HFFc6 (cell line): ENCODE measurements at regions not wholly inside any gene's neighbourhood (a gene's known extent, or its start where the extent isn't known, plus 50 kb on each side); places are given as distances from the start of the nearest gene placed in this dataset.

Source experiments
- DNase-seq: peaks from one replicate; pipeline ENCODE4 v3.0.0-alpha.2; 2018
- H3K27ac Mint-ChIP-seq: 2 replicates; pipeline ENCODE4 v1.8.0; 2020; ENCODE audit warnings: mild to moderate bottlenecking, mixed read lengths
- H3K27me3 Mint-ChIP-seq: 2 replicates; pipeline ENCODE4 v1.8.0; 2021; ENCODE audit warnings: mild to moderate bottlenecking, moderate library complexity, mixed read lengths; ENCODE audit not compliant: insufficient read depth
- H3K36me3 Mint-ChIP-seq: 2 replicates; pipeline ENCODE4 v1.8.0; 2021; ENCODE audit warnings: low read depth, mixed read lengths
- H3K4me1 Mint-ChIP-seq: 2 replicates; pipeline ENCODE4 v1.8.0; 2020; ENCODE audit warnings: low read depth, mixed read lengths
- H3K4me3 Mint-ChIP-seq: 2 replicates; pipeline ENCODE4 v1.8.0; 2020; ENCODE audit warnings: mild to moderate bottlenecking, moderate library complexity, mixed read lengths
- H3K9me3 Mint-ChIP-seq: 2 replicates; pipeline ENCODE4 v1.8.0; 2020; ENCODE audit warnings: mild to moderate bottlenecking, mixed read lengths
- TF ChIP-seq, protein P1 (sequence below): fragments of 200-600 bp; sonication (generic); IDR thresholded peaks from 2 replicates; pipeline ENCODE4 v1.5.0; 2021; ENCODE audit warnings: antibody characterized with exemption, mild to moderate bottlenecking

DNA sequence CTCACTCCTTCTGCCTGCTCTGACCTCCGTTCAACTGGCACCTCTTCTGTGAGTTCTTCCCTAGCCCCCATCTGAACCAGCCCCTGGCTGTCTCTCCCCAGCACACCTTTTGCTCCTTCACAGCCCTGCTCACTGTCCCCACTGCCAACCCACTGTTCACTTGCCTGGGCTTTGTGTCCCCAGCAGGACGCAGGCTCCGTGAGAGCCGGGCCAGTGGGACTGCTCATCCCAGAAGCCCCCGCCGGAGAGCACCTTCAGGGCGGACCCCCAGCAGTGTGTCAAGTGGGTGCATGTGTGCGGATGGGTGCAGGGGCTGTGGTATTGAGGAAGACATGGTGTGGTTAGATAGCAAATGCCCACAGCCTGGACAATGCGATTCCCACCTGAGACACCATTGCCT lies 148.4 kb upstream of the RNF32 start:
- Mint-ChIP-seq H3K27ac (no peak overlapping the region), H3K9me3 (peaks cover 37% of the 10 kb centered on the region), H3K4me1 (no peaks in the 10 kb centered on the region), H3K36me3 (no peaks in the 10 kb centered on the region; the same call in 1 of the 2 replicates), H3K4me3 (no peak overlapping the region), H3K27me3 (peaks cover 1% of the 10 kb centered on the region; the same call in 1 of the 2 replicates)
- TF ChIP-seq, protein P1, sequence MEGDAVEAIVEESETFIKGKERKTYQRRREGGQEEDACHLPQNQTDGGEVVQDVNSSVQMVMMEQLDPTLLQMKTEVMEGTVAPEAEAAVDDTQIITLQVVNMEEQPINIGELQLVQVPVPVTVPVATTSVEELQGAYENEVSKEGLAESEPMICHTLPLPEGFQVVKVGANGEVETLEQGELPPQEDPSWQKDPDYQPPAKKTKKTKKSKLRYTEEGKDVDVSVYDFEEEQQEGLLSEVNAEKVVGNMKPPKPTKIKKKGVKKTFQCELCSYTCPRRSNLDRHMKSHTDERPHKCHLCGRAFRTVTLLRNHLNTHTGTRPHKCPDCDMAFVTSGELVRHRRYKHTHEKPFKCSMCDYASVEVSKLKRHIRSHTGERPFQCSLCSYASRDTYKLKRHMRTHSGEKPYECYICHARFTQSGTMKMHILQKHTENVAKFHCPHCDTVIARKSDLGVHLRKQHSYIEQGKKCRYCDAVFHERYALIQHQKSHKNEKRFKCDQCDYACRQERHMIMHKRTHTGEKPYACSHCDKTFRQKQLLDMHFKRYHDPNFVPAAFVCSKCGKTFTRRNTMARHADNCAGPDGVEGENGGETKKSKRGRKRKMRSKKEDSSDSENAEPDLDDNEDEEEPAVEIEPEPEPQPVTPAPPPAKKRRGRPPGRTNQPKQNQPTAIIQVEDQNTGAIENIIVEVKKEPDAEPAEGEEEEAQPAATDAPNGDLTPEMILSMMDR: no peak
- no peak for DNase-seq

DNA sequence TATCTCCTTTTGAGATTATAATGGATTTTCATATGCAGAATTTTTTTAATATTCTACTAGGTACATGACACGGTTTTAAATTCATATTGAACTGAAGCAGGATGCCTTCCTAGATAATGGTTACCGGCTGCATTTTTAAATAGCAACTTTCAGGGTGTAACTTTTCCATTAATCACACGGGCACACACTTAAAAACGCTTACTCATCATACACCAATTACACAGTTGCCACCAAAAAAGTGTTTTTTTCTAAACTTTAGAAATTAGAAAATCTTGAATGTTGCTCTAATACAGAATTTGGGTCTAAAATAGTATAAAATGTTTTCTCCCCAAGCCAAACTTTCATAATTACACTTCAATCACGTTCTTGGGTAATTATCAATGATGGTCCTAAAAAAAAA lies 149.1 kb upstream of the RNF32 start:
- Mint-ChIP-seq H3K4me3 (no peak overlapping the region), H3K27ac (no peak overlapping the region), H3K4me1 (no peaks in the 10 kb centered on the region), H3K9me3 (peaks cover 33% of the 10 kb centered on the region), H3K27me3 (peaks cover 1% of the 10 kb centered on the region; the same call in 1 of the 2 replicates), H3K36me3 (no peaks in the 10 kb centered on the region; the same call in 1 of the 2 replicates)
- DNase-seq: no peak
- TF ChIP-seq, protein P1: no peak

DNA sequence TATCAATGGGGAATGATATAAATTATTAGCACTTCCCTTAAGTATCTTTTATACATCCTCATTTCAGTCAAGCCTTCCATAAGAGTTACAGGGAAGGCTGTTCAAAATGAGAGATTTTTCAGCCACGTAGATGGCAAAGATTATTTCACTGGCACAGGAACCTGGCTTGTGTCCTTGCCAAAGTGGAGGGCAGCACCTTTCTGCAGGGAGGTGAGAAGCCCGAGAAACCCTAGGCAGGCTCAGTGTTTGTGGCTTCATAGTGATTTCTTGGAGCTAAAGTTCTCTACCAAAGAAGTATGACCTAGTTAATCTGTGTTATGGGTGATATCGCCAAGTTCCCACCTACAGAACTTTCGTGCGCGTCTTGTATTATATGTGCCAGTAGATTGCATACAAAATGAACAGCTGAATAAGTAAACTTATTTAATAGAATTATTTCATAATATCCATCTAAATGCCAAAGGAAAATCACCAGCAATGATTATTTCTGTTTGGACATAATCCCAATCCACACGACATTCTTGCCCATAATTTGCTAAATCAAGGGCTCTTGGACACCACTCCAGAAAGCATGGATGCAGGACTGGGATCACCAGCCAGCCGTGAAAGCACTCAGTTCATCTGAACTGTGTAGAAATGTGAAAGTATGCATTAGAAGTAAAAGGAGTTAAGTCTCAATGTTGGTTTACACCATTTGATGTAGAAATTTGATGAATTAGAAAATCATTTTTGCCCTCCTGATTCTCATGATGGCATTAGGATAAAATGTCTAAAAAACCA lies 150.4 kb upstream of the RNF32 start:
- Mint-ChIP-seq H3K36me3 (no peaks in the 10 kb centered on the region; the same call in 1 of the 2 replicates), H3K9me3 (peaks cover 41% of the 10 kb centered on the region), H3K27me3 (peaks cover 1% of the 10 kb centered on the region; the same call in 1 of the 2 replicates), H3K4me1 (no peaks in the 10 kb centered on the region), H3K4me3 (no peak overlapping the region), H3K27ac (no peak overlapping the region)
- TF ChIP-seq, protein P1: no peak
- DNase-seq: no peak

DNA sequence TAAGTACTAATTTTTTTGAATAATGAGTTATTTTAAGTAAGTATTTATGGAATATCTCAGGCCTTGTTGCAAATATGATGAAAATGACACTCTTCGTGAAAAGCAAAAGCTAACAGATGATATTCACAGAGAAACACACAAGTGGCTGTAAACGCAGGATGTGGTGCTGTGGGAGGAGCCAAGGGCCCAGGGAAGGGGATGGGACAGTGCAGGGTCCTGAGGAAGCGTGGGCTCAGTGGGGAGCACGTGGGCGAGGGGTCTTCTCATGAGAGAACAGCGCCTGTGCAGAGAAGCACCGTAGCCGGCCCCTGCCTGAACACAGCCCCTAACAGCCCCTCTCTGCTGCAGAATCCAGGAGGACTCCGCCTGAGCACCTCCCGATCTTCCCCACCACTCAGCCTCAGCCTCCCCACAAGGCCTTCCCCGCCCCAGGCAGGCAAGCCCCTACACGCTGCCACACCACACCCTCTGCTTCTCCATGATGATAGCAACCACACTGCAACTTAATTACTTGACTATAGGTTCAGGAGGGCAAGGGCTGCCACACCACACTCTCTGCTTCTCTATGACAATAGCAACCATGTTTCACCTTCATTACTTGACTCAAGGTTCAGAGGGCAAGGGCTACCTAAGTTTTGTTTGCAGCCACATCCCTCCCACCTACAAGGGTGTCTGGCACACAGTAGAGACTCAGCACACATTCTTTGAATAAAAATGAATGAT lies 152.6 kb upstream of the RNF32 start:
- Mint-ChIP-seq H3K4me3 (no peak overlapping the region), H3K27ac (no peak overlapping the region), H3K36me3 (no peaks in the 10 kb centered on the region; the same call in 1 of the 2 replicates), H3K4me1 (no peaks in the 10 kb centered on the region), H3K27me3 (peaks cover 3% of the 10 kb centered on the region; the same call in 1 of the 2 replicates), H3K9me3 (peaks cover 59% of the 10 kb centered on the region)
- DNase-seq: no peak
- TF ChIP-seq, protein P1: no peak

DNA sequence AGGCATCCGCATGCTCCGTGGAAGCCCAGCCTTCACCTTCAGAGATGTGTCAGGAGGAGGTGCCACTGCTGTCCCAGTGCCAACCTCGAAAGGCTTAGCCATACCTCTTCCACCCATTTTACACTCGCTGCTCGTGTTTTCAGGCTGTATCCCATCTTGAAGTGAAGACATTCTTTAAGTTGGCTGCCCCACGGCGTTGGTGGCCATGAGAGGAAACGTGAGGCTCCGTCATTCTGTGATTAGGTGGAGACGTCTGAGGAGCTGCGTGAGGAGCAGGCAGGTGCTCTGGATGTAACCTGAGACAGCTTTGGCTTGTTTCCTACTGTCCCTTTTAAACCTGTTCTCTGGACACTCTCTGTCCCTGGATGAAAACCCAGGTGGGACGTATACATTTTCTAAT lies 159.9 kb upstream of the RNF32 start:
- Mint-ChIP-seq H3K27me3 (peaks cover 1% of the 10 kb centered on the region; the same call in 1 of the 2 replicates), H3K4me3 (no peak overlapping the region), H3K4me1 (peaks cover 4% of the 10 kb centered on the region; the same call in 1 of the 2 replicates), H3K27ac (no peak overlapping the region), H3K9me3 (peaks cover 49% of the 10 kb centered on the region), H3K36me3 (0 out of 2 replicates have a peak, but pooled peaks cover 3% of the 10 kb centered on the region)
- DNase-seq: no peak
- TF ChIP-seq, protein P1: no peak
